ENCODE measurements at regions not wholly inside any gene's neighbourhood (a gene's known extent, or its start where the extent isn't known, plus 50 kb on each side); places are given as distances from the start of the nearest gene placed in this dataset.

DNA sequence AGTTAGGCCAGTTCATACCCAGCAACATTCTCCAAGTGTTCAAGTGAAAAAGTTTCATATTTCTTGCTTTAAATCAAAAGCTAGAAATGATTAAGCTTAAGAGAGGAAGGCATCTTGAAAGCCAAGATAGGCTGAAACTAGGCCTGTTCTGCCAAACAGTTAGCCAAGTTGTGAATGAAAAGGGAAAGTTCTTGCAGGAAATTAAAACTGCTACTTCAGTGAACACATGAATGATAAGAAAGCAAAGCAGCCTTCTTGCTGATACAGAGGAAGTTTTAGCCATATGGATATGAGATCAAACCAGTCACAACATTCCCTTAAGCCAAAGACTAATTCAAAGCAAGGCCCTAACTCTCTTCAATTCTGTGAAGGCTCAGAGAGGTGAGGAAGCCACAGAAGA is 274.7 kb downstream of the TUSC7 start:
- DNase-seq (ENCODE audit: low read depth) = no peak
- TF ChIP-seq CTCF (conservative IDR thresholded peaks at IDR 0.05; ENCODE audit: control insufficient read depth, insufficient read depth, low read depth, low read length) = no peak
- H3K4me3 ChIP-seq (ENCODE audit: control insufficient read depth, low read depth, low read length) = no peak overlapping the region

GRCh38 chr3:116994351-116994879 is 284.8 kb downstream of the TUSC7 start:
- no peak for TF ChIP-seq CTCF (conservative IDR thresholded peaks at IDR 0.05; ENCODE audit: control insufficient read depth, insufficient read depth, low read depth, low read length)
- no peak overlapping the region for H3K4me3 ChIP-seq (ENCODE audit: control insufficient read depth, low read depth, low read length)
- no peak for DNase-seq (ENCODE audit: low read depth)

- no peak for TF ChIP-seq CTCF (conservative IDR thresholded peaks at IDR 0.05; ENCODE audit: control insufficient read depth, insufficient read depth, low read depth, low read length)
- H3K4me3 ChIP-seq (ENCODE audit: control insufficient read depth, low read depth, low read length) = no peak overlapping the region
- no peak for DNase-seq (ENCODE audit: low read depth)
Observed at GRCh38 chr3:117003501-117003900, 293.9 kb downstream of the TUSC7 start.

GRCh38 chr3:117005274-117005673 is 295.7 kb downstream of the TUSC7 start:
- no peak for TF ChIP-seq CTCF (conservative IDR thresholded peaks at IDR 0.05; ENCODE audit: control insufficient read depth, insufficient read depth, low read depth, low read length)
- DNase-seq (ENCODE audit: low read depth) = no peak

GRCh38 chr3:117005911-117006522 is 296.4 kb downstream of the TUSC7 start:
- H3K4me3 ChIP-seq (ENCODE audit: control insufficient read depth, low read depth, low read length) = no peak overlapping the region
- TF ChIP-seq CTCF (conservative IDR thresholded peaks at IDR 0.05; ENCODE audit: control insufficient read depth, insufficient read depth, low read depth, low read length) = no peak
- no peak for DNase-seq (ENCODE audit: low read depth)

More at GRCh38 chr3:117005274-117005673, 295.7 kb downstream of the TUSC7 start:
- no peak overlapping the region for H3K4me3 ChIP-seq (ENCODE audit: control insufficient read depth, low read depth, low read length)

DNA sequence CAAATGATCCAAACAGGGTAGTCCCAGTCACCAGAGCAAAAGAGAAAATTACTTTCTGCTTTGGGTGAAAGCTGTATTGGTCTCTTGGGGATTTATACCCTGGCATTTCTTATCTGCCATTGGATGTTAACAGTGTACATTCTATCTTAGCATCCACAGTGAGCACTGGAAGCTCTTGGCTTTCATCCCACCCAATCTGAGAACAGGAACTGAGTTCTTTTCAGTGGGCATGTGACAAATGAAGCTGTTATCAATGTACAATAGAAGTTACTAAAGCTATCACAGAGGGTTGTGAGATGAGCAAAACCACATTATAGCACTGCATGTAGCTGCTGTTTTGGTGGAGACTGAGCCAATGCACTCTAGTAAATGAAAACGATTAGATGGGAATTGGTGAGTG is 300.7 kb downstream of the TUSC7 start:
- TF ChIP-seq CTCF (conservative IDR thresholded peaks at IDR 0.05; ENCODE audit: control insufficient read depth, insufficient read depth, low read depth, low read length) = no peak
- no peak for DNase-seq (ENCODE audit: low read depth)
- no peak overlapping the region for H3K4me3 ChIP-seq (ENCODE audit: control insufficient read depth, low read depth, low read length)

All from fibroblast of mammary gland (primary cell).